ENCODE measurements at regions not wholly inside any gene's neighbourhood (a gene's known extent, or its start where the extent isn't known, plus 50 kb on each side); places are given as distances from the start of the nearest gene placed in this dataset.

GRCh38 chr21:28657566-28657965, 335.1 kb downstream of the LTN1 start:
- Histone ChIP-seq H3K4me1 (ENCODE audit: control insufficient read depth in 1 of 2, insufficient read depth in 2 of 2, low read length in 2 of 2) (peaks cover 0 to 4% of the 10 kb centered on the region in 2 experiments), H3K4ac (ENCODE audit: low read depth, low read length) (no peak overlapping the region), H3K9me3 (ENCODE audit: insufficient read depth, low read depth, low read length) (no peaks in the 10 kb centered on the region), H3K4me2 (ENCODE audit: low read length) (no peak overlapping the region), H3K79me1 (ENCODE audit: low read length) (no peaks in the 10 kb centered on the region), H4K12ac (ENCODE audit: low read depth, low read length) (no peak overlapping the region), H2BK120ac (ENCODE audit: insufficient read depth, low read length, poor library complexity) (no peak overlapping the region), H3K18ac (ENCODE audit: low read length) (no peak overlapping the region), H3K27ac (ENCODE audit: low read depth, low read length) (no peak overlapping the region), H2BK12ac (ENCODE audit: low read length) (no peak overlapping the region), H2BK5ac (ENCODE audit: low read depth, low read length, poor library complexity) (no peak overlapping the region), H4K8ac (ENCODE audit: low read depth, low read length) (no peak overlapping the region), H4K91ac (ENCODE audit: low read depth, low read length) (no peak overlapping the region), H3K79me2 (ENCODE audit: control insufficient read depth, insufficient read depth, low read length, poor library complexity) (no peaks in the 10 kb centered on the region), H3K4me3 (ENCODE audit: low read depth, low read length) (no peak overlapping the region), H3K14ac (ENCODE audit: low read length) (no peak overlapping the region), H3K9ac (ENCODE audit: low read length) (no peak overlapping the region), H3K36me3 (ENCODE audit: control insufficient read depth in 1 of 2, insufficient read depth in 2 of 2, low read length in 2 of 2) (no peaks in the 10 kb centered on the region), H2AFZ (ENCODE audit: insufficient read depth, low read length, poor library complexity) (no peak overlapping the region), H2AK5ac (ENCODE audit: low read length) (no peak overlapping the region), H3K27me3 (ENCODE audit: insufficient read depth, low read length) (no peaks in the 10 kb centered on the region), H3K23ac (ENCODE audit: low read length) (no peak overlapping the region)
- no peak for DNase-seq

- Histone ChIP-seq H3K4me1 (ENCODE audit: control insufficient read depth in 1 of 2, insufficient read depth in 2 of 2, low read length in 2 of 2) (no peaks in the 10 kb centered on the region), H3K9me3 (ENCODE audit: insufficient read depth, low read depth, low read length) (no peaks in the 10 kb centered on the region), H3K79me2 (ENCODE audit: control insufficient read depth, insufficient read depth, low read length, poor library complexity) (no peaks in the 10 kb centered on the region), H3K4ac (ENCODE audit: low read depth, low read length) (no peak overlapping the region), H3K36me3 (ENCODE audit: control insufficient read depth in 1 of 2, insufficient read depth in 2 of 2, low read length in 2 of 2) (no peaks in the 10 kb centered on the region), H2BK120ac (ENCODE audit: insufficient read depth, low read length, poor library complexity) (no peak overlapping the region), H4K8ac (ENCODE audit: low read depth, low read length) (no peak overlapping the region), H3K18ac (ENCODE audit: low read length) (no peak overlapping the region), H3K4me3 (ENCODE audit: low read depth, low read length) (no peak overlapping the region), H4K91ac (ENCODE audit: low read depth, low read length) (no peak overlapping the region), H2BK12ac (ENCODE audit: low read length) (no peak overlapping the region), H3K27ac (ENCODE audit: low read depth, low read length) (no peak overlapping the region), H2AFZ (ENCODE audit: insufficient read depth, low read length, poor library complexity) (no peak overlapping the region), H3K23ac (ENCODE audit: low read length) (no peak overlapping the region), H2BK5ac (ENCODE audit: low read depth, low read length, poor library complexity) (no peak overlapping the region), H3K4me2 (ENCODE audit: low read length) (no peak overlapping the region), H3K14ac (ENCODE audit: low read length) (no peak overlapping the region), H3K79me1 (ENCODE audit: low read length) (no peaks in the 10 kb centered on the region), H2AK5ac (ENCODE audit: low read length) (no peak overlapping the region), H3K27me3 (ENCODE audit: insufficient read depth, low read length) (no peaks in the 10 kb centered on the region), H4K12ac (ENCODE audit: low read depth, low read length) (no peak overlapping the region), H3K9ac (ENCODE audit: low read length) (no peak overlapping the region)
- no peak for DNase-seq
- no CpG with 5 or more reads among the region's 1 CpG for WGBS (ENCODE audit: extremely low coverage, insufficient coverage, insufficient read length)
Measured at GRCh38 chr21:28655471-28655870, 337.2 kb downstream of the LTN1 start.

- Histone ChIP-seq H2BK120ac (ENCODE audit: insufficient read depth, low read length, poor library complexity) (no peak overlapping the region), H3K79me2 (ENCODE audit: control insufficient read depth, insufficient read depth, low read length, poor library complexity) (no peaks in the 10 kb centered on the region), H2AFZ (ENCODE audit: insufficient read depth, low read length, poor library complexity) (no peak overlapping the region), H2AK5ac (ENCODE audit: low read length) (no peak overlapping the region), H4K12ac (ENCODE audit: low read depth, low read length) (no peak overlapping the region), H4K91ac (ENCODE audit: low read depth, low read length) (no peak overlapping the region), H3K23ac (ENCODE audit: low read length) (no peak overlapping the region), H3K79me1 (ENCODE audit: low read length) (no peaks in the 10 kb centered on the region), H3K27me3 (ENCODE audit: insufficient read depth, low read length) (no peaks in the 10 kb centered on the region), H3K4me3 (ENCODE audit: low read depth, low read length) (no peak overlapping the region), H3K4ac (ENCODE audit: low read depth, low read length) (no peak overlapping the region), H3K14ac (ENCODE audit: low read length) (no peak overlapping the region), H3K36me3 (ENCODE audit: control insufficient read depth in 1 of 2, insufficient read depth in 2 of 2, low read length in 2 of 2) (no peaks in the 10 kb centered on the region), H2BK5ac (ENCODE audit: low read depth, low read length, poor library complexity) (no peak overlapping the region), H3K4me2 (ENCODE audit: low read length) (no peak overlapping the region), H3K27ac (ENCODE audit: low read depth, low read length) (no peak overlapping the region), H4K8ac (ENCODE audit: low read depth, low read length) (no peak overlapping the region), H2BK12ac (ENCODE audit: low read length) (no peak overlapping the region), H3K9me3 (ENCODE audit: insufficient read depth, low read depth, low read length) (no peaks in the 10 kb centered on the region), H3K4me1 (ENCODE audit: control insufficient read depth in 1 of 2, insufficient read depth in 2 of 2, low read length in 2 of 2) (no peaks in the 10 kb centered on the region), H3K18ac (ENCODE audit: low read length) (no peak overlapping the region), H3K9ac (ENCODE audit: low read length) (no peak overlapping the region)
- DNase-seq = no peak
- no CpG with 5 or more reads among the region's 3 CpGs for WGBS (ENCODE audit: extremely low coverage, insufficient coverage, insufficient read length)
Measured at GRCh38 chr21:28654406-28654805, 338.3 kb downstream of the LTN1 start.

GRCh38 chr21:28644762-28645161, 347.9 kb downstream of the LTN1 start:
- no peaks in the 10 kb centered on the region for H3K36me3 ChIP-seq (ENCODE audit: control insufficient read depth in 1 of 2, insufficient read depth in 2 of 2, low read length in 2 of 2)
- no peak overlapping the region for H3K18ac ChIP-seq (ENCODE audit: low read length)
- H4K8ac ChIP-seq (ENCODE audit: low read depth, low read length) = no peak overlapping the region
- no peak overlapping the region for H3K23ac ChIP-seq (ENCODE audit: low read length)
- H2BK12ac ChIP-seq (ENCODE audit: low read length) = no peak overlapping the region
- H2BK5ac ChIP-seq (ENCODE audit: low read depth, low read length, poor library complexity) = no peak overlapping the region
- H3K4ac ChIP-seq (ENCODE audit: low read depth, low read length) = no peak overlapping the region
- peaks cover 0 to 3% of the 10 kb centered on the region in 2 experiments for H3K4me1 ChIP-seq (ENCODE audit: control insufficient read depth in 1 of 2, insufficient read depth in 2 of 2, low read length in 2 of 2)
- H3K79me1 ChIP-seq (ENCODE audit: low read length) = no peaks in the 10 kb centered on the region
- H3K14ac ChIP-seq (ENCODE audit: low read length) = no peak overlapping the region
- H2AK5ac ChIP-seq (ENCODE audit: low read length) = no peak overlapping the region
- H3K4me2 ChIP-seq (ENCODE audit: low read length) = no peak overlapping the region
- H3K4me3 ChIP-seq (ENCODE audit: low read depth, low read length) = no peak overlapping the region
- no peak overlapping the region for H4K91ac ChIP-seq (ENCODE audit: low read depth, low read length)
- H3K27me3 ChIP-seq (ENCODE audit: insufficient read depth, low read length) = no peaks in the 10 kb centered on the region
- no peak overlapping the region for H2BK120ac ChIP-seq (ENCODE audit: insufficient read depth, low read length, poor library complexity)
- H3K27ac ChIP-seq (ENCODE audit: low read depth, low read length) = no peak overlapping the region
- WGBS (ENCODE audit: extremely low coverage, insufficient coverage, insufficient read length) = no CpG with 5 or more reads among the region's 1 CpG
- DNase-seq = peak; percentile 94 to 97
- no peak overlapping the region for H4K12ac ChIP-seq (ENCODE audit: low read depth, low read length)
- no peak overlapping the region for H3K9ac ChIP-seq (ENCODE audit: low read length)
- no peak overlapping the region for H2AFZ ChIP-seq (ENCODE audit: insufficient read depth, low read length, poor library complexity)
- H3K9me3 ChIP-seq (ENCODE audit: insufficient read depth, low read depth, low read length) = no peaks in the 10 kb centered on the region
- no peaks in the 10 kb centered on the region for H3K79me2 ChIP-seq (ENCODE audit: control insufficient read depth, insufficient read depth, low read length, poor library complexity)
